Psoas muscle (tissue), 7 donors: ENCODE measurements at regions not wholly inside any gene's neighbourhood (a gene's known extent, or its start where the extent isn't known, plus 50 kb on each side); places are given as distances from the start of the nearest gene placed in this dataset.

Experiments used
- ATAC-seq, 4 donors: fragments of 200-7000 bp; cut with Tn5 transposase; one replicate each; pipeline ENCODE4 v1.9.1; 2020; ENCODE audit warnings: moderate library complexity in 3 of 4, mild to moderate bottlenecking in 2 of 4
- DNase-seq, 2 donors: peaks; one replicate each; pipeline ENCODE4 v3.0.0-alpha.2; 2020
- H3K27ac ChIP-seq: fragments of 200-600 bp; one replicate; pipeline ENCODE4 v1.8.0; 2022
- H3K27me3 ChIP-seq, 3 donors: fragments of 200-600 bp in 1 of 3; one replicate each; pipeline versions ENCODE4 v1.6.1 to v1.8.0; 2013 to 2022; ENCODE audit warnings: low read length in 2 of 3, mild to moderate bottlenecking in 2 of 3, moderate library complexity in 1 of 3; ENCODE audit not compliant: insufficient read depth in 3 of 3
- H3K36me3 ChIP-seq, 2 donors: fragments of 200-600 bp in 1 of 2; one replicate each; pipeline versions ENCODE4 v1.6.1 to v1.8.0; 2013 to 2022; ENCODE audit warnings: low read depth in 1 of 2, mild to moderate bottlenecking in 1 of 2, moderate library complexity in 1 of 2; ENCODE audit not compliant: insufficient read depth in 1 of 2
- H3K4me1 ChIP-seq: fragments of 200-600 bp; one replicate; pipeline ENCODE4 v1.8.0; 2022
- H3K4me3 ChIP-seq: fragments of 200-600 bp; one replicate; pipeline ENCODE4 v1.8.0; 2022; ENCODE audit warnings: mild to moderate bottlenecking
- H3K9me3 ChIP-seq: fragments of 200-600 bp; one replicate; pipeline ENCODE4 v1.8.0; 2022
- WGBS, 3 donors: extraction: QIAGEN DNeasy Blood & Tissue Kit; methylation state at CpG; one replicate each; pipeline versions ENCODE4 v1.1.6 to v1.1.7; 2013; 5-methylcytosine and 5-hydroxymethylcytosine counted together
- intact Hi-C, 2 donors: fragments of 100-400 bp; cut with DNase I; formaldehyde crosslinking; loops; one replicate each; pipeline versions ENCODE4 v1.11.0 to v1.14.2; 2022
- TF ChIP-seq, protein P1 (sequence below): fragments of 200-600 bp; IDR thresholded peaks from one replicate; pipeline ENCODE4 v1.8.0; 2022; ENCODE audit warnings: antibody characterized with exemption
- donor health status: healthy with polysubstance abuse.
- donor health status: DM: no; HTN: no; CAD: no; lungs with moderate emphysema.
- donor health status: Bipolar disorder and iron deficiency.
- donor health status: healthy.
- donor health status: DM: yes; HTN: yes; CAD: no.
- donor health status: DM: no; HTN: no; CAD: no.
- donor health status: DM: yes; HTN: yes; CAD: no.

DNA sequence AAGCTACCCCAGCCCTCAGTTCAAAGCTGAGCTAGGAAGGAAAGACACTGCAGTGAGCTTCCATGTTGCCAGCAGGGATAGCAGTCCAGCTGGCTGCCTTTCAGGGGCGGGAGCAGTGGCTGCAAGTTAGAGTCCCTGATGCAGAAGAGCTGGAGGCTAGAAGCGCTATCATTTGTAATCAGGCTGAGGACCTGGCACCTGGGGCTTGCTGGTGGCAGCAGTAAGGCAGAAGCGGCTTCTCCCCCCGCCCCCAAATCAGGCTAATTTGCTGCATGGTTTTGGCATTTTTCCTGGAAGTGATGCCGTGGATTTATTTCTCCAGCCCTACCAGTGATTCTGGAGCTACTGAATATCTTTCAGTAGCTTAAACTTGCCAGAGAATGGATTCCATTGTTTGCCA, 203.3 kb downstream of the CLCN4 start:
- 20 to 22% (median 20%) methylated on average over 5 of the region's 5 CpGs for WGBS, 3 donors
- Histone ChIP-seq H3K9me3 (no peaks in the 10 kb centered on the region), H3K4me1 (no peaks in the 10 kb centered on the region), H3K27ac (no peak overlapping the region), H3K36me3 (no peaks in the 10 kb centered on the region), H3K4me3 (no peak overlapping the region), H3K27me3 (no peaks in the 10 kb centered on the region)
- ATAC-seq (no peak), DNase-seq (peak; percentile 18 to 52)
- TF ChIP-seq, protein P1, sequence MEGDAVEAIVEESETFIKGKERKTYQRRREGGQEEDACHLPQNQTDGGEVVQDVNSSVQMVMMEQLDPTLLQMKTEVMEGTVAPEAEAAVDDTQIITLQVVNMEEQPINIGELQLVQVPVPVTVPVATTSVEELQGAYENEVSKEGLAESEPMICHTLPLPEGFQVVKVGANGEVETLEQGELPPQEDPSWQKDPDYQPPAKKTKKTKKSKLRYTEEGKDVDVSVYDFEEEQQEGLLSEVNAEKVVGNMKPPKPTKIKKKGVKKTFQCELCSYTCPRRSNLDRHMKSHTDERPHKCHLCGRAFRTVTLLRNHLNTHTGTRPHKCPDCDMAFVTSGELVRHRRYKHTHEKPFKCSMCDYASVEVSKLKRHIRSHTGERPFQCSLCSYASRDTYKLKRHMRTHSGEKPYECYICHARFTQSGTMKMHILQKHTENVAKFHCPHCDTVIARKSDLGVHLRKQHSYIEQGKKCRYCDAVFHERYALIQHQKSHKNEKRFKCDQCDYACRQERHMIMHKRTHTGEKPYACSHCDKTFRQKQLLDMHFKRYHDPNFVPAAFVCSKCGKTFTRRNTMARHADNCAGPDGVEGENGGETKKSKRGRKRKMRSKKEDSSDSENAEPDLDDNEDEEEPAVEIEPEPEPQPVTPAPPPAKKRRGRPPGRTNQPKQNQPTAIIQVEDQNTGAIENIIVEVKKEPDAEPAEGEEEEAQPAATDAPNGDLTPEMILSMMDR = no peak
- intact Hi-C loops = no loop called here

DNA sequence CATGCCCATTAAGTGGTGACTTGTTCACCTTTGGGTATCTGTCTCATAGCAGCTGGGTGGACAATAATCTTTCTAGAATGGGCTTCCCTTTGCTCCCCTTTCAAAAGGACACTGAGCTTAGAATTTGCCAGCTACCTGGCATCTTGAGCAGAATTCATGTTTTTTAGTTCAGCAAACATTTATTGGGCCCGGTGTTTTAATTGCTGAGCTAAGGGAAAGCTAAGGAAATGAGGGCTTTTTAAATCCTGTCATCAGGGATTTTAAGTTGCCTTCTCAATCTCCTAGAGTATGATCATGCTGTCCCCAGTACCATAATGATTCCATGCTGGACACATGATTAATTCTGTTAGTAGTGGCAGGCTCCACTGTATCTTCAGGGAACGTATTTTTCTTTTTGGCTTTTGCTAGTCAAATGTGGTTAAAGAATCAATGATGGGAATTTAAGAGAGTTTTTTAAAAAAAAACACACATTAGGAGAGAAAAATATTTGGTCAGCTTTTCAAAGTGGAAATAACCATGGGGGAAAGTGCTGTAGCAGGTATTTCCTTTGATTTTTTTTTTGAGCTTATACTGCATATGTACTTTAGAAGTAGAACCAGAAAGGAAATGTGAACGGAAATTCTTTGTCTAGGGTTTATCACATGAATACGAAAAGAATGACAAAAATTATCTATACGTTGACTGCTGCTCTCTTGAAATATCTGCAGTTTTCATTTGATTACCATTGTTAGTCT, 208.9 kb downstream of the CLCN4 start:
- DNase-seq (no peak), ATAC-seq (no peak)
- TF ChIP-seq, protein P1 = no peak
- H3K9me3 ChIP-seq = peaks cover 8% of the 10 kb centered on the region
- H3K36me3 ChIP-seq = no peaks in the 10 kb centered on the region
- H3K4me1 ChIP-seq = no peaks in the 10 kb centered on the region
- H3K27ac ChIP-seq = no peak overlapping the region
- 72 to 82% (median 73%) methylated on average over 5 of the region's 5 CpGs for WGBS, 3 donors
- no peak overlapping the region for H3K4me3 ChIP-seq
- no peaks in the 10 kb centered on the region for H3K27me3 ChIP-seq
- intact Hi-C loops = no loop called here

DNA sequence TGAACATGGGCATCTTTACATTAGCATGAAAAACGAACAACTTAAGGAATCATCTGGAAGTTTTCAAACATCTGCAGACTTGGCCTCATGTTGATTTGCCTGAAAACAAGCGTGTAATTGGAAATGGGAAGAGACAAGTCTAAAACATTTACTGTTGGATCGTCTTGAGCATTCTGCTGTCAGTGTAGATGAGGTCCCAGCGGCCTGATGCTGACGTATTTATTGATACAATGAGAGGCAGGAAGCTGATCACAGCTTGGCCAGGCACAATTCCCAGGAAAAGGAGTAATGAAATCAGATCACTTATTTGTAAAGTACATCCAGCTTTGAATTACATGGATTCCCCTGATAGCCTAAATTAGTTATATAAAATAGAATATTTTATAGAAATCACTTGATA, 210.6 kb downstream of the CLCN4 start:
- ATAC-seq (no peak), DNase-seq (no peak)
- TF ChIP-seq, protein P1 = no peak
- Histone ChIP-seq H3K4me3 (no peak overlapping the region), H3K4me1 (no peaks in the 10 kb centered on the region), H3K27me3 (no peaks in the 10 kb centered on the region), H3K36me3 (no peaks in the 10 kb centered on the region), H3K9me3 (peaks cover 8% of the 10 kb centered on the region), H3K27ac (no peak overlapping the region)
- intact Hi-C loops = no loop called here
- 33 to 40% (median 38%) methylated on average over 5 of the region's 5 CpGs for WGBS, 3 donors

DNA sequence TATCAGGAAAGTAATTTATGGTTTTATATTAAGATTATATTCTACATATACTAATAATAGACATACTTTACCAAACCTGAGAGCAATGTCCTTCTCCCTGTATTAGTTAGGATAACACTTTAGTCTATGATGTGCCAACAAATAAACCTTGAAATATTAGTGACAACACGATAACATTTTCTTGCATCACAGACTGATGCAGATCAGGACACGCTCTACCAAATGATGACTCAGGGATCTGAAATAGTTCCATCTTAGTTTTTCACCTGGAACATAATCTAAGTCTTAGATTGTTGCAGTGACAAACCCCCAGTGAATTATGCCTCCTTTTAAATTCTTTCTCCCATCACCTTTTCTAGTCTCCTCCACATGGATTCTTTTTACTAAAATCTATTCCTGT, 214.2 kb downstream of the CLCN4 start:
- TF ChIP-seq, protein P1 = no peak
- no peaks in the 10 kb centered on the region for H3K27me3 ChIP-seq
- no peak for DNase-seq
- intact Hi-C loops = no loop called here
- no peaks in the 10 kb centered on the region for H3K4me1 ChIP-seq
- H3K9me3 ChIP-seq = peaks cover 8% of the 10 kb centered on the region
- ATAC-seq = no peak
- no peak overlapping the region for H3K27ac ChIP-seq
- 64 to 98% (median 87%) methylated on average over 2 of the region's 2 CpGs for WGBS, 3 donors
- H3K4me3 ChIP-seq = no peak overlapping the region
- H3K36me3 ChIP-seq = no peaks in the 10 kb centered on the region

DNA sequence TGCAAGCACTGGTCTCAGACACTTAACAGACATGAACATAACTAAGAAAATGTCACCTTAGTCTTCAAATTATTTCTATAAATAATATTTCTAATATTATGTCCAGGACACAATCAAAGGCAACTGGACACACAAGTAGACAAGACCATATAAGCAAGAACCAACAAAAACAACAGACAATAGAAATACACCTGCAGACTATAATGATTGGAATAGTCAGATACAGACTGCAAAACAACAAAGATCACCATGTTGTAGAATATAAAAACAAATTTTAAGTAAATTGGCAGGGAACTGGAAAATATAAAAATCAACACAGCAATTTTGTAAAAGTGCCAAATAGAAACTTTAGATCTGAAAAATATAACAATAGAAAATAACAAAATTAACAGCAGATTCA, 220.7 kb downstream of the CLCN4 start:
- Histone ChIP-seq H3K4me1 (no peaks in the 10 kb centered on the region), H3K36me3 (no peaks in the 10 kb centered on the region), H3K4me3 (no peak overlapping the region), H3K27me3 (no peaks in the 10 kb centered on the region), H3K9me3 (peaks cover 13% of the 10 kb centered on the region), H3K27ac (no peak overlapping the region)
- ATAC-seq = no peak
- no peak for DNase-seq
- TF ChIP-seq, protein P1 = no peak
- intact Hi-C loops = no loop called here
